Keratinocyte (primary cell): ENCODE measurements at regions not wholly inside any gene's neighbourhood (a gene's known extent, or its start where the extent isn't known, plus 50 kb on each side); places are given as distances from the start of the nearest gene placed in this dataset.

Experiments
- DNase-seq: peaks from one replicate; pipeline ENCODE4 v3.0.0-alpha.2; 2011; ENCODE audit warnings: low read depth, missing footprints, low spot score
- FAIRE-seq: peaks from 2 replicates; lab custom pipeline; 2011; peaks lifted over from hg19 to GRCh38; lab: Jason Lieb, UNC
- H2AFZ ChIP-seq: 2 replicates; pipeline ENCODE4 v1.6.0; 2012; ENCODE audit warnings: low read length, control low read depth, inconsistent platforms; ENCODE audit not compliant: control insufficient read depth
- H3K27ac ChIP-seq: 2 replicates; pipeline ENCODE4 v1.5.1; 2011; ENCODE audit warnings: low read length; ENCODE audit not compliant: control insufficient read depth, insufficient read depth
- H3K27me3 ChIP-seq: 3 replicates; pipeline ENCODE4 v1.6.0; 2011; ENCODE audit warnings: low read length; ENCODE audit not compliant: control insufficient read depth, insufficient read depth; ENCODE audit errors: extremely low read depth
- H3K36me3 ChIP-seq, 2 experiments: 2 replicates in 1 of 2; 3 replicates in 1 of 2; pipeline ENCODE4 v1.5.1; 2011; ENCODE audit warnings: low read length in 2 of 2, mild to moderate bottlenecking in 1 of 2; ENCODE audit not compliant: control insufficient read depth in 2 of 2, insufficient read depth in 2 of 2; ENCODE audit errors: extremely low read depth in 1 of 2
- H3K4me1 ChIP-seq: 3 replicates; pipeline ENCODE4 v1.5.1; 2011; ENCODE audit warnings: low read length; ENCODE audit not compliant: control insufficient read depth, insufficient read depth; ENCODE audit errors: extremely low read depth
- H3K4me2 ChIP-seq: 3 replicates; pipeline ENCODE4 v1.6.0; 2011; ENCODE audit warnings: low read depth, low read length; ENCODE audit not compliant: control insufficient read depth, insufficient read depth; ENCODE audit errors: extremely low read depth
- H3K4me3 ChIP-seq, 3 experiments: fragments of 200-600 bp in 1 of 3; sonication (generic) in 1 of 3; 2 replicates in 2 of 3; 3 replicates in 1 of 3; pipeline ENCODE4 v1.5.1; 2011 to 2016; ENCODE audit warnings: low read length in 3 of 3, mild to moderate bottlenecking in 3 of 3, control low read depth in 2 of 3, inconsistent platforms in 1 of 3, low read depth in 1 of 3, mixed read lengths in 1 of 3, mixed run types in 1 of 3, moderate library complexity in 1 of 3; ENCODE audit not compliant: control insufficient read depth in 2 of 3, insufficient read depth in 2 of 3; ENCODE audit errors: extremely low read depth in 1 of 3
- H3K79me2 ChIP-seq: 2 replicates; pipeline ENCODE4 v1.6.0; 2012; ENCODE audit warnings: low read length; ENCODE audit not compliant: control insufficient read depth, insufficient read depth
- H3K9ac ChIP-seq: 3 replicates; pipeline ENCODE4 v1.6.0; 2011; ENCODE audit warnings: low read length; ENCODE audit not compliant: control insufficient read depth, insufficient read depth; ENCODE audit errors: extremely low read depth
- H3K9me1 ChIP-seq: 3 replicates; pipeline ENCODE4 v1.6.0; 2011; ENCODE audit warnings: low read length; ENCODE audit not compliant: control insufficient read depth, insufficient read depth; ENCODE audit errors: extremely low read depth
- H3K9me3 ChIP-seq: 2 replicates; pipeline ENCODE4 v1.5.1; 2012; ENCODE audit warnings: low read depth, low read length; ENCODE audit not compliant: control insufficient read depth
- H4K20me1 ChIP-seq: 3 replicates; pipeline ENCODE4 v1.6.0; 2011; ENCODE audit warnings: low read length; ENCODE audit not compliant: control insufficient read depth, insufficient read depth; ENCODE audit errors: extremely low read depth
- EZH2 ChIP-seq: IDR thresholded peaks from one replicate; pipeline ENCODE4 v1.6.1; 2012; ENCODE audit warnings: inconsistent platforms, mild to moderate bottlenecking, low read length, moderate library complexity
- dilution Hi-C: fragments of 300-500 bp; cut with MboI; formaldehyde crosslinking; loops from one replicate; pipeline ENCODE4 v1.7.0; 2020; ENCODE audit warnings: low sequenced_read_pairs; ENCODE audit not compliant: extremely low pct_ligation_motif_present
- TF ChIP-seq, protein P1 (sequence below), 3 experiments: IDR thresholded peaks in 1 of 3; conservative IDR thresholded peaks in 1 of 3; optimal IDR thresholded peaks in 1 of 3; 2 replicates in 2 of 3; 3 replicates in 1 of 3; pipeline versions ENCODE3 to v1.5.1; 2011; ENCODE audit warnings: low read length in 3 of 3, mild to moderate bottlenecking in 3 of 3, moderate library complexity in 2 of 3, control low read depth in 1 of 3, inconsistent platforms in 1 of 3; ENCODE audit not compliant: insufficient read depth in 2 of 3; ENCODE audit errors: extremely low read depth in 1 of 3

DNA sequence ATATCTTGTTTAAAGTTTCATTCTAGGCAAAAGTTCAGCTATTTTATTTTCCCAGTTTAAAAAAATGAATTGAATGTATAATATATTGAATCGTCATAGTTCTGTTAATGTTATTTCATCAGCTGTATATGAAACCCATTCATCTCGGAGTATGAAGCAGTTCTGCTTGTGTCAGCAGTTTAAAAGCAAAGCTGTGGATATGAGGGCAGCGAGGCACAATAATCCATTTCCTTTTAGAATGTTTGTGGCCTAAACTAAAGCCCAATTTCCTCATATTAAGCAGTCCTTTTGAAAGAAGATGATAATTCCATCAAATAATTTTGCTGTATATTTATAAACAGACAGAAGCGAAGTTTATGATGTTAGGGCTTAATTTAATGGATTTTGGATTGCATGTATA is 300.1 kb downstream of the SAMD5 start:
- no peak overlapping the region for H3K4me3 ChIP-seq
- H3K4me2 ChIP-seq: no peak overlapping the region
- H3K9me3 ChIP-seq: no peaks in the 10 kb centered on the region
- H3K4me1 ChIP-seq: no peaks in the 10 kb centered on the region
- no peak overlapping the region for H2AFZ ChIP-seq
- H4K20me1 ChIP-seq: no peaks in the 10 kb centered on the region
- no peaks in the 10 kb centered on the region for H3K79me2 ChIP-seq
- FAIRE-seq (no peak), DNase-seq (no peak)
- H3K27ac ChIP-seq: no peak overlapping the region
- no peak overlapping the region for H3K9ac ChIP-seq
- H3K27me3 ChIP-seq: no peaks in the 10 kb centered on the region
- H3K36me3 ChIP-seq: no peaks in the 10 kb centered on the region
- no peaks in the 10 kb centered on the region for H3K9me1 ChIP-seq
- dilution Hi-C loops: no loop called here
- no peak for TF ChIP-seq EZH2
- TF ChIP-seq, protein P1, sequence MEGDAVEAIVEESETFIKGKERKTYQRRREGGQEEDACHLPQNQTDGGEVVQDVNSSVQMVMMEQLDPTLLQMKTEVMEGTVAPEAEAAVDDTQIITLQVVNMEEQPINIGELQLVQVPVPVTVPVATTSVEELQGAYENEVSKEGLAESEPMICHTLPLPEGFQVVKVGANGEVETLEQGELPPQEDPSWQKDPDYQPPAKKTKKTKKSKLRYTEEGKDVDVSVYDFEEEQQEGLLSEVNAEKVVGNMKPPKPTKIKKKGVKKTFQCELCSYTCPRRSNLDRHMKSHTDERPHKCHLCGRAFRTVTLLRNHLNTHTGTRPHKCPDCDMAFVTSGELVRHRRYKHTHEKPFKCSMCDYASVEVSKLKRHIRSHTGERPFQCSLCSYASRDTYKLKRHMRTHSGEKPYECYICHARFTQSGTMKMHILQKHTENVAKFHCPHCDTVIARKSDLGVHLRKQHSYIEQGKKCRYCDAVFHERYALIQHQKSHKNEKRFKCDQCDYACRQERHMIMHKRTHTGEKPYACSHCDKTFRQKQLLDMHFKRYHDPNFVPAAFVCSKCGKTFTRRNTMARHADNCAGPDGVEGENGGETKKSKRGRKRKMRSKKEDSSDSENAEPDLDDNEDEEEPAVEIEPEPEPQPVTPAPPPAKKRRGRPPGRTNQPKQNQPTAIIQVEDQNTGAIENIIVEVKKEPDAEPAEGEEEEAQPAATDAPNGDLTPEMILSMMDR (optimal IDR thresholded peaks at IDR 0.05 in 1 of 3, IDR thresholded peaks at IDR 0.05 in 1 of 3, conservative IDR thresholded peaks at IDR 0.05 in 1 of 3; ENCODE audit: extremely low read depth in 1 of 3, insufficient read depth in 2 of 3, low read length in 3 of 3): no peak

DNA sequence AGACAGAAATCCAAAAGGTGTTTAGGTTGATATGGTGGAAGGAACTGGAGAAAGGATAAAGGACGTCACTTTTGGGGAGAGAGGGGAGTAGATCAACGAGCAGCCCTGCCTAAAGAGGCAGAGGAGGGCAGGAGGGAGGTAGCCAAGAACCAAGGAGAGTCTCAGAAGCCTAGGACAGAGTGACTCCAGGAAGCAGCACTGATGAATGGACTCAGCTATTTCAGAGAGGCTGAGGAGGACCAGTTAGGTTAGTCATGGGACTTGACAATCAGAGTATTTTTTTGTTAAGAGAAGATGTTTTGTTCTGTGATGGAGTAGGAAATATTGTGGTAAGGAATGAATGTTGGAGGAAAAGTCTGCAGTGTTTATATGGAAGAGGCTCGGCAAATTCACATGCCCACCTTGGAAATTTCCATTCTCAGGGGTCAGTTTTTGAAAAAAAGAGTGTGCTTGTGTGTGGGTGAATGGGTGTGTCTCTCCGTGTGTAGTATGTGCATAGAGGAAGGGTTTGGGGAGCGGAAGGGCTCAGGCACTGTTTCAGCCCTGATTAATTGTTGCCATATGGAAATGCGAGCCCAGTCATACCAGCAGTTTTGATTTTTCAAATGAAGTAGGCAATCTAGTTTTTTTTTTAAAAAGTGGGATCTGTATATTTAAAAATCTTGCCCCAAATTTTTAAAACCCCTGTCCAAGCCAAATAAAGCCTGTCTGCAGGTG is 303.6 kb downstream of the SAMD5 start:
- FAIRE-seq: no peak
- dilution Hi-C loops: no loop called here
- no peak overlapping the region for H3K27ac ChIP-seq
- no peaks in the 10 kb centered on the region for H3K4me1 ChIP-seq
- no peaks in the 10 kb centered on the region for H3K9me1 ChIP-seq
- no peak overlapping the region for H2AFZ ChIP-seq
- H3K9ac ChIP-seq: no peak overlapping the region
- H3K4me2 ChIP-seq: no peak overlapping the region
- no peaks in the 10 kb centered on the region for H3K79me2 ChIP-seq
- no peak for DNase-seq
- TF ChIP-seq, protein P1 (optimal IDR thresholded peaks at IDR 0.05 in 1 of 3, IDR thresholded peaks at IDR 0.05 in 1 of 3, conservative IDR thresholded peaks at IDR 0.05 in 1 of 3; ENCODE audit: extremely low read depth in 1 of 3, insufficient read depth in 2 of 3, low read length in 3 of 3): no peak
- no peak for TF ChIP-seq EZH2
- H3K36me3 ChIP-seq: no peaks in the 10 kb centered on the region
- H3K9me3 ChIP-seq: no peaks in the 10 kb centered on the region
- H3K4me3 ChIP-seq: no peak overlapping the region
- H4K20me1 ChIP-seq: no peaks in the 10 kb centered on the region
- H3K27me3 ChIP-seq: no peaks in the 10 kb centered on the region
